ENCODE measurements at regions not wholly inside any gene's neighbourhood (a gene's known extent, or its start where the extent isn't known, plus 50 kb on each side); places are given as distances from the start of the nearest gene placed in this dataset.

DNA sequence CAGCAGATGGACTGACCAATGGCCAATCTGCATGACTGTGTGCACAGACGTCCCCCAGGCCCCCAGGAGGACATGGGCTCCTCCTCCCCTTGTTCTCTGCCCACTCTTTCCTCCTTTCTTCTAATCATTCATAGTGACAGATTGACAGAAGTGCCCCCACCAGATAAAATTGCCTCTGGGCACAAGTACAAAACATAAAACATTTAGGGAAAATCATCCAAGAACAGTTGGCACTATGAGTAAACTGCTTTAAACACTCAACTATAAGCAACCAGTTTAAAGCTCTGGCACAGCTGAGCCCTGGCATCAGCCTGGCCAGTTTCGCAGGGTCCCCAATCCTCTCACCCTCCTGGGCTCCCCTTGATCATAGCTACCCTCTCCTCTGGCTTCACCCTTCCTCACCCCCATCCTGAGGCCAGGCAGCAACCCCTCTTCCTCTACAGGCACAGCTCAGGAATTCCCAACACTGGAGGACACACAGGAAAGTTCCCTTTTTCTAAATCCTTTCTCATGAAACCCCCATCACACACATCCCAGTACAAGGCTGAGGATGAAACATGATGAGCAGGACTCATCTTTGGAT lies 232.9 kb downstream of the BUD13 start:
- H3K27me3 ChIP-seq (replicated peaks; ENCODE audit: control insufficient read depth, insufficient read depth, low read length), result no peaks in the 10 kb centered on the region; the same call in none of the 2 replicates
- H3K36me3 ChIP-seq (ENCODE audit: control insufficient read depth, insufficient read depth, low read length), result no peaks in the 10 kb centered on the region
- no peak overlapping the region for H3K4me3 ChIP-seq (replicated peaks; ENCODE audit: low read depth, low read length)
- no peak for DNase-seq (ENCODE audit: extremely low read depth, insufficient read length)
- no peak for TF ChIP-seq CTCF (IDR thresholded peaks at IDR 0.05; ENCODE audit: insufficient read depth, low read length, poor library complexity, severe bottlenecking)

DNA sequence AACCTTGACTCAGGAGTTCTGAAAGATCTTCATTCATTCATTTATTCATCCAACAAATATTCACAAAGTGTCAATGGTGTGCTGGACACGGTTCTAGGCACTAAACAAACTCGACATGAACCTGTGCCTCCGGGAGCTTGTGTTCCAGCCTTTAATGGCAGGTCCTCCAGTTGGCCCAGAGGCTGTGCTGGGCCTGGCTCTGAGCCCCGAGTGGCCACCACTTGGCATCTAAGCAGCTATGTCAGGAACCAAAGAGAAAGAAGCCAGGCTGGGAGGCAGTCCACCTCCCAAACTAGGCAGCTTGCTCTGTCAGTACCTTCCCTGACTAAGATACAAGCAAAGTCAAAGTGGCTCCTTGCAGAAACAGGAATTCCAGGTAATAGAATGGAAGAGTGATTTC lies 233.6 kb downstream of the BUD13 start:
- H3K27me3 ChIP-seq (replicated peaks; ENCODE audit: control insufficient read depth, insufficient read depth, low read length), result no peaks in the 10 kb centered on the region; the same call in none of the 2 replicates
- DNase-seq (ENCODE audit: extremely low read depth, insufficient read length), result no peak
- H3K4me3 ChIP-seq (replicated peaks; ENCODE audit: low read depth, low read length), result no peak overlapping the region
- H3K36me3 ChIP-seq (ENCODE audit: control insufficient read depth, insufficient read depth, low read length), result no peaks in the 10 kb centered on the region
- TF ChIP-seq CTCF (IDR thresholded peaks at IDR 0.05; ENCODE audit: insufficient read depth, low read length, poor library complexity, severe bottlenecking), result no peak

- no peak for TF ChIP-seq CTCF (IDR thresholded peaks at IDR 0.05; ENCODE audit: insufficient read depth, low read length, poor library complexity, severe bottlenecking)
- DNase-seq (ENCODE audit: extremely low read depth, insufficient read length), result no peak
- Histone ChIP-seq H3K27me3 (replicated peaks; ENCODE audit: control insufficient read depth, insufficient read depth, low read length) (no peaks in the 10 kb centered on the region; the same call in none of the 2 replicates), H3K4me3 (replicated peaks; ENCODE audit: low read depth, low read length) (no peak overlapping the region), H3K36me3 (ENCODE audit: control insufficient read depth, insufficient read depth, low read length) (no peaks in the 10 kb centered on the region)
Measured at GRCh38 chr11:116538677-116539076, 234.1 kb downstream of the BUD13 start.

GRCh38 chr11:116537709-116538108 lies 235.1 kb downstream of the BUD13 start:
- Histone ChIP-seq H3K4me3 (replicated peaks; ENCODE audit: low read depth, low read length) (no peak overlapping the region), H3K27me3 (replicated peaks; ENCODE audit: control insufficient read depth, insufficient read depth, low read length) (no peaks in the 10 kb centered on the region; the same call in none of the 2 replicates), H3K36me3 (ENCODE audit: control insufficient read depth, insufficient read depth, low read length) (no peaks in the 10 kb centered on the region)
- no peak for TF ChIP-seq CTCF (IDR thresholded peaks at IDR 0.05; ENCODE audit: insufficient read depth, low read length, poor library complexity, severe bottlenecking)
- DNase-seq (ENCODE audit: extremely low read depth, insufficient read length), result no peak

DNA sequence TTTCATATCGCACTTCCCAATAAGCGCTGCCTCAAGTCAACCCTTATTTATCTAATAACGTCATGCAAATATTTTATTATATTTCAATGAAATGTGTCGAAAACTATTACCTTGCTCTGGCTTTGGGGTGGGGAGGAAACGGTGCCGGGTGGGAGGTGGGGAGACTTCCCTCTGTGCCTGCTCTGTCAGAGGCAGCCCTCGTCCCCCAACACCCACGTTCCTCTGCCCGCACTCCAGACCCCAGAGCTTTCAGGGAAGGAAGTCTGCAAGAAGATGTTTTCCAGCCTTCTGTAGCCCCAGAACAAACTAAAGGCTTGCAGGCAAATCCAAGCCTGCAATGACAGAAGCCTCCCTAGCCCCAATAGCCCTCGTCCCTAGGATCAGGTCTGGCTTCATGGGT lies 235.7 kb downstream of the BUD13 start:
- H3K27me3 ChIP-seq (replicated peaks; ENCODE audit: control insufficient read depth, insufficient read depth, low read length), result no peaks in the 10 kb centered on the region; the same call in none of the 2 replicates
- no peak overlapping the region for H3K4me3 ChIP-seq (replicated peaks; ENCODE audit: low read depth, low read length)
- no peak for TF ChIP-seq CTCF (IDR thresholded peaks at IDR 0.05; ENCODE audit: insufficient read depth, low read length, poor library complexity, severe bottlenecking)
- H3K36me3 ChIP-seq (ENCODE audit: control insufficient read depth, insufficient read depth, low read length), result no peaks in the 10 kb centered on the region
- DNase-seq (ENCODE audit: extremely low read depth, insufficient read length), result no peak

DNA sequence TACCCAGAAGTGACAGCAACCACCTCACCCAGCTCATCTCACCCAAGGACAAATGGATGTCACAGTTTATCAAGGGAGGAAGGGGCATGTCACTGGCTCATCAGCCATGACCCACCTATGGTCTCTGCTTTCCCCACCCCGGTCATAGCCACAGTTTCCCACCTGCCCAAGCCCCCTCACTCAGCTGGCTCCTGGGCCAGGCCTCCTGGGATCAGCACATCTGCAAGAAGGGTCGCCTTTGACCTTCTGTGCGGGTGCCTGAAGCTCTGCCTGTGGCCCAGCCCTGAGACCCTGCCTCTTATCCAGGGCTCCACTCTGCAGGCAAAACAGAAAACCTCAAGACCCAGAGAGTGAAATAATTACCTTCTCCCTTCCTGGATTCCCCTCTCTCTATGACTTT lies 236.4 kb downstream of the BUD13 start:
- no peak for TF ChIP-seq CTCF (IDR thresholded peaks at IDR 0.05; ENCODE audit: insufficient read depth, low read length, poor library complexity, severe bottlenecking)
- no peak for DNase-seq (ENCODE audit: extremely low read depth, insufficient read length)
- Histone ChIP-seq H3K36me3 (ENCODE audit: control insufficient read depth, insufficient read depth, low read length) (no peaks in the 10 kb centered on the region), H3K4me3 (replicated peaks; ENCODE audit: low read depth, low read length) (no peak overlapping the region), H3K27me3 (replicated peaks; ENCODE audit: control insufficient read depth, insufficient read depth, low read length) (no peaks in the 10 kb centered on the region; the same call in none of the 2 replicates)
